ENCODE measurements at regions not wholly inside any gene's neighbourhood (a gene's known extent, or its start where the extent isn't known, plus 50 kb on each side); places are given as distances from the start of the nearest gene placed in this dataset.

GRCh38 chr14:23881282-23881681, 72.3 kb upstream of the DHRS4 start:
- Histone ChIP-seq H2AK5ac (ENCODE audit: insufficient read length, low read length) (no peak overlapping the region), H3K4me1 (ENCODE audit: insufficient read depth, low read length) (no peaks in the 10 kb centered on the region), H2BK120ac (ENCODE audit: low read depth, low read length, poor library complexity, severe bottlenecking) (no peak overlapping the region), H3K4me2 (ENCODE audit: insufficient read depth, insufficient read length, low read length) (no peak overlapping the region), H2BK12ac (ENCODE audit: insufficient read length, low read depth, low read length) (no peak overlapping the region), H3K56ac (ENCODE audit: insufficient read length, low read depth, low read length) (no peak overlapping the region), H4K20me1 (ENCODE audit: control insufficient read depth, insufficient read depth, insufficient read length) (no peaks in the 10 kb centered on the region), H3K14ac (ENCODE audit: insufficient read depth, low read length) (no peak overlapping the region), H4K8ac (replicated peaks; ENCODE audit: insufficient read length, low read depth, low read length) (no peak overlapping the region), H3K79me1 (ENCODE audit: insufficient read depth, low read depth, low read length, poor library complexity, severe bottlenecking) (no peaks in the 10 kb centered on the region), H2BK5ac (ENCODE audit: insufficient read length, low read length) (no peak overlapping the region), H4K91ac (ENCODE audit: insufficient read length, low read depth, low read length) (no peak overlapping the region), H2BK20ac (ENCODE audit: low read depth, low read length, poor library complexity, severe bottlenecking) (no peak overlapping the region), H3K9ac (ENCODE audit: extremely low read depth, insufficient read length, low read length) (no peak overlapping the region), H3K27ac (ENCODE audit: insufficient read length, low read depth, low read length) (no peak overlapping the region), H3K18ac (ENCODE audit: insufficient read length, low read depth, low read length) (no peak overlapping the region), H3K23me2 (ENCODE audit: insufficient read length, low read depth, low read length, poor library complexity, severe bottlenecking) (no peaks in the 10 kb centered on the region), H3K23ac (ENCODE audit: insufficient read length, low read depth, low read length) (no peak overlapping the region), H3K79me2 (ENCODE audit: insufficient read depth, low read length) (no peaks in the 10 kb centered on the region), H3K27me3 (ENCODE audit: insufficient read depth, low read length) (no peaks in the 10 kb centered on the region), H3T11ph (ENCODE audit: low read length) (no peak overlapping the region), H2BK15ac (ENCODE audit: low read depth, low read length) (no peak overlapping the region), H3K4ac (ENCODE audit: low read depth, low read length) (no peak overlapping the region), H2AFZ (ENCODE audit: low read length) (no peak overlapping the region), H3K9me3 (ENCODE audit: control insufficient read depth, low read depth, low read length) (peaks cover 6% of the 10 kb centered on the region), H4K5ac (ENCODE audit: insufficient read length, low read depth, low read length) (no peak overlapping the region)
- Mint-ChIP-seq H3K9me3 (peaks cover 0 to 86% of the 10 kb centered on the region in 2 experiments; a peak in 3 of 5 replicates), H3K4me1 (no peaks in the 10 kb centered on the region), H3K4me3 (no peak overlapping the region), H3K27ac (no peak overlapping the region), H3K27me3 (ENCODE audit: low read depth) (peaks cover 2% of the 10 kb centered on the region), H3K36me3 (ENCODE audit: insufficient read depth in 1 of 3, low read depth in 3 of 3) (peaks cover 0 to 26% (median 0%) of the 10 kb centered on the region in 3 experiments; a peak in 2 of 7 replicates)
- TF ChIP-seq CTCF (conservative IDR thresholded peaks at IDR 0.05) = no peak
- no CpG with 5 or more reads among the region's 1 CpG for WGBS (ENCODE audit: extremely low coverage, insufficient read length, low lambda C conversion rate)
- no peak for DNase-seq
